GM18868 (cell line): ENCODE measurements at regions not wholly inside any gene's neighbourhood (a gene's known extent, or its start where the extent isn't known, plus 50 kb on each side); places are given as distances from the start of the nearest gene placed in this dataset.

ENCODE experiments used
- ATAC-seq: cut with Tn5 transposase; IDR thresholded peaks from one replicate; pipeline ENCODE4 v1.9.1; 2021; ENCODE audit warnings: mild to moderate bottlenecking, moderate library complexity; ENCODE audit not compliant: unreplicated experiment

- no peak for ATAC-seq
Observed at GRCh38 chr17:77851921-77852320, 106.6 kb upstream of the TNRC6C start.

- ATAC-seq, result no peak
Observed at GRCh38 chr17:77852731-77853130, 105.8 kb upstream of the TNRC6C start.

GRCh38 chr17:77853191-77853977, 105.1 kb upstream of the TNRC6C start:
- ATAC-seq, result no peak

GRCh38 chr17:77854083-77854758, 104.3 kb upstream of the TNRC6C start:
- ATAC-seq, result no peak

GRCh38 chr17:77854759-77855745, 103.5 kb upstream of the TNRC6C start:
- no peak for ATAC-seq

GRCh38 chr17:77856551-77857305, 101.8 kb upstream of the TNRC6C start:
- ATAC-seq, result no peak

- no peak for ATAC-seq
Observed at GRCh38 chr17:77857306-77857555, 101.3 kb upstream of the TNRC6C start.

GRCh38 chr17:77857613-77858012, 100.9 kb upstream of the TNRC6C start:
- ATAC-seq, result no peak

GRCh38 chr17:77858291-77859034, 100.0 kb upstream of the TNRC6C start:
- no peak for ATAC-seq

- ATAC-seq, result no peak
Observed at GRCh38 chr17:77859035-77859810, 99.3 kb upstream of the TNRC6C start.

- ATAC-seq, result no peak
Observed at GRCh38 chr17:77861133-77861695, 97.3 kb upstream of the TNRC6C start.

- ATAC-seq, result no peak
Observed at GRCh38 chr17:77861981-77862645, 96.4 kb upstream of the TNRC6C start.

GRCh38 chr17:77862890-77863813, 95.4 kb upstream of the TNRC6C start:
- no peak for ATAC-seq

- ATAC-seq, result no peak
Observed at GRCh38 chr17:77863814-77864161, 94.7 kb upstream of the TNRC6C start.

GRCh38 chr17:77864234-77865111, 94.0 kb upstream of the TNRC6C start:
- no peak for ATAC-seq

- ATAC-seq, result no peak
Observed at GRCh38 chr17:77865112-77865611, 93.3 kb upstream of the TNRC6C start.
